Caco-2 (cell line): ENCODE measurements at regions not wholly inside any gene's neighbourhood (a gene's known extent, or its start where the extent isn't known, plus 50 kb on each side); places are given as distances from the start of the nearest gene placed in this dataset.

Experiments used
- BruUV-seq: library from RNA; stranded (reverse); fragments of 400-500 nt; replicated peaks from 2 replicates; lab custom pipeline; 2021; lab: Mats Ljungman, UMichigan
- CTCF ChIA-PET: fragments of 300-600 bp; sonication (Branson Sonifier 250); formaldehyde crosslinking; loops from one replicate; lab custom pipeline; 2022; ENCODE audit warnings: antibody characterized with exemption; lab: Charles Lee
- POLR2A ChIA-PET: fragments of 300-600 bp; sonication (Branson Sonifier 250); formaldehyde crosslinking; loops from one replicate; lab custom pipeline; 2022; ENCODE audit warnings: antibody characterized with exemption; lab: Charles Lee
- DNase-seq, 2 experiments: peaks; one replicate each; pipeline versions ENCODE4 v3.0.0 to v3.0.0-alpha.2; 2020 to 2022
- H3K27me3 ChIP-seq: replicated peaks from 2 replicates; pipeline ENCODE4 v1.6.0; 2011; ENCODE audit warnings: low read length; ENCODE audit not compliant: control insufficient read depth, insufficient read depth
- H3K36me3 ChIP-seq: 2 replicates; pipeline ENCODE4 v1.5.1; 2011; ENCODE audit warnings: low read length; ENCODE audit not compliant: control insufficient read depth, insufficient read depth
- H3K4me1 ChIP-seq: fragments of 250-450 bp; sonication (Bioruptor Pico); 2 replicates; pipeline ENCODE4 v1.5.1; 2020; ENCODE audit warnings: mild to moderate bottlenecking
- H3K4me3 ChIP-seq: 2 replicates; pipeline ENCODE4 v1.5.1; 2011; ENCODE audit warnings: low read depth, mild to moderate bottlenecking, control low read depth, low read length
- H3K9me3 ChIP-seq: fragments of 250-450 bp; sonication (Bioruptor Pico); 2 replicates; pipeline ENCODE4 v1.5.1; 2020; ENCODE audit warnings: mild to moderate bottlenecking, moderate library complexity
- H3K27ac Mint-ChIP-seq: one replicate; pipeline ENCODE4 v1.8.0; 2022; ENCODE audit warnings: mixed read lengths; ENCODE audit not compliant: unreplicated experiment
- H3K27me3 Mint-ChIP-seq: one replicate; pipeline ENCODE4 v1.8.0; 2022; ENCODE audit warnings: mixed read lengths; ENCODE audit not compliant: insufficient read depth, unreplicated experiment
- H3K36me3 Mint-ChIP-seq: one replicate; pipeline ENCODE4 v1.8.0; 2022; ENCODE audit warnings: mild to moderate bottlenecking, mixed read lengths; ENCODE audit not compliant: insufficient read depth, unreplicated experiment
- H3K4me1 Mint-ChIP-seq: one replicate; pipeline ENCODE4 v1.8.0; 2022; ENCODE audit warnings: low read depth, mixed read lengths; ENCODE audit not compliant: unreplicated experiment
- H3K4me3 Mint-ChIP-seq: one replicate; pipeline ENCODE4 v1.8.0; 2022; ENCODE audit warnings: mild to moderate bottlenecking, moderate library complexity, mixed read lengths; ENCODE audit not compliant: unreplicated experiment
- H3K9me3 Mint-ChIP-seq: one replicate; pipeline ENCODE4 v1.8.0; 2022; ENCODE audit warnings: mixed read lengths; ENCODE audit not compliant: unreplicated experiment
- CTCF ChIP-seq, 2 experiments: fragments of 200-600 bp in 1 of 2; IDR thresholded peaks; 1 replicate in 1 of 2; 2 replicates in 1 of 2; pipeline versions ENCODE4 v1.5.1 to v1.8.0; 2011 to 2022; ENCODE audit warnings: antibody characterized with exemption in 1 of 2, control low read depth in 1 of 2, inconsistent platforms in 1 of 2, low read depth in 1 of 2, low read length in 1 of 2, mild to moderate bottlenecking in 1 of 2, moderate library complexity in 1 of 2; ENCODE audit not compliant: insufficient read depth in 1 of 2, severe bottlenecking in 1 of 2, unreplicated experiment in 1 of 2
- intact Hi-C: fragments of 100-400 bp; cut with micrococcal nuclease; formaldehyde crosslinking; loops from one replicate; pipeline ENCODE4 v1.10.0; 2022; ENCODE audit not compliant: unreplicated experiment

- intact Hi-C loops = no loop called here
- no TSS peak for BruUV-seq
- Mint-ChIP-seq H3K27ac (no peak overlapping the region), H3K36me3 (no peaks in the 10 kb centered on the region), H3K27me3 (no peaks in the 10 kb centered on the region), H3K4me3 (no peak overlapping the region), H3K4me1 (no peaks in the 10 kb centered on the region), H3K9me3 (no peaks in the 10 kb centered on the region)
- Histone ChIP-seq H3K36me3 (no peaks in the 10 kb centered on the region), H3K4me3 (no peak overlapping the region), H3K9me3 (no peaks in the 10 kb centered on the region), H3K4me1 (no peaks in the 10 kb centered on the region), H3K27me3 (no peaks in the 10 kb centered on the region)
- TF ChIP-seq CTCF (IDR thresholded peaks at IDR 0.05; ENCODE audit: insufficient read depth in 1 of 2, low read depth in 1 of 2, low read length in 1 of 2, severe bottlenecking in 1 of 2, unreplicated experiment in 1 of 2) = no peak
- CTCF ChIA-PET = no interaction called here
- POLR2A ChIA-PET = no interaction called here
- no peak for DNase-seq
Observed at GRCh38 chr1:82421782-82422181, 621.0 kb downstream of the ADGRL2 start.

- H3K9me3 Mint-ChIP-seq = no peaks in the 10 kb centered on the region
- no peaks in the 10 kb centered on the region for H3K27me3 Mint-ChIP-seq
- intact Hi-C loops = no loop called here
- BruUV-seq = no TSS peak
- H3K4me1 Mint-ChIP-seq = no peaks in the 10 kb centered on the region
- no peaks in the 10 kb centered on the region for H3K36me3 ChIP-seq
- TF ChIP-seq CTCF (IDR thresholded peaks at IDR 0.05; ENCODE audit: insufficient read depth in 1 of 2, low read depth in 1 of 2, low read length in 1 of 2, severe bottlenecking in 1 of 2, unreplicated experiment in 1 of 2) = no peak
- H3K4me3 ChIP-seq = no peak overlapping the region
- no peak overlapping the region for H3K4me3 Mint-ChIP-seq
- no peaks in the 10 kb centered on the region for H3K4me1 ChIP-seq
- H3K27ac Mint-ChIP-seq = no peak overlapping the region
- no peaks in the 10 kb centered on the region for H3K9me3 ChIP-seq
- DNase-seq = no peak
- no peaks in the 10 kb centered on the region for H3K36me3 Mint-ChIP-seq
- H3K27me3 ChIP-seq = no peaks in the 10 kb centered on the region
- ChIA-PET CTCF (no interaction called here), POLR2A (no interaction called here)
Observed at GRCh38 chr1:82420584-82420983, 619.9 kb downstream of the ADGRL2 start.

- DNase-seq = no peak
- Mint-ChIP-seq H3K4me1 (no peaks in the 10 kb centered on the region), H3K36me3 (no peaks in the 10 kb centered on the region), H3K9me3 (no peaks in the 10 kb centered on the region), H3K27ac (no peak overlapping the region), H3K27me3 (no peaks in the 10 kb centered on the region), H3K4me3 (no peak overlapping the region)
- no TSS peak for BruUV-seq
- Histone ChIP-seq H3K4me3 (no peak overlapping the region), H3K9me3 (no peaks in the 10 kb centered on the region), H3K27me3 (no peaks in the 10 kb centered on the region), H3K4me1 (no peaks in the 10 kb centered on the region), H3K36me3 (no peaks in the 10 kb centered on the region)
- POLR2A ChIA-PET = no interaction called here
- no peak for TF ChIP-seq CTCF (IDR thresholded peaks at IDR 0.05; ENCODE audit: insufficient read depth in 1 of 2, low read depth in 1 of 2, low read length in 1 of 2, severe bottlenecking in 1 of 2, unreplicated experiment in 1 of 2)
- CTCF ChIA-PET = no interaction called here
- intact Hi-C loops = no loop called here
Observed at GRCh38 chr1:82411605-82412004, 610.9 kb downstream of the ADGRL2 start.
